ENCODE measurements at regions not wholly inside any gene's neighbourhood (a gene's known extent, or its start where the extent isn't known, plus 50 kb on each side); places are given as distances from the start of the nearest gene placed in this dataset.
A peak's percentile ranks its signal among the peaks of the same experiment; 100 is the strongest.

- H3K4me3 ChIP-seq (ENCODE audit: insufficient read depth, low read depth, low read length), result no peak overlapping the region
- Mint-ChIP-seq H3K36me3 (ENCODE audit: low read depth, unreplicated experiment) (no peaks in the 10 kb centered on the region), H3K9me3 (ENCODE audit: unreplicated experiment) (peaks cover 8% of the 10 kb centered on the region), H3K4me1 (ENCODE audit: low read depth, unreplicated experiment) (peaks cover 14% of the 10 kb centered on the region), H3K4me3 (ENCODE audit: unreplicated experiment) (no peak overlapping the region), H3K27ac (ENCODE audit: unreplicated experiment) (no peak overlapping the region), H3K27me3 (ENCODE audit: low read depth, unreplicated experiment) (peaks cover 2% of the 10 kb centered on the region)
- H3K9me3 ChIP-seq (ENCODE audit: insufficient read depth, low read depth, low read length), result no peaks in the 10 kb centered on the region
- TF ChIP-seq CTCF (IDR thresholded peaks at IDR 0.05; ENCODE audit: insufficient read depth, low read depth, low read length), result no peak
- no peak for TF ChIP-seq EZH2 (IDR thresholded peaks at IDR 0.05; ENCODE audit: insufficient read depth, low read length)
- FAIRE-seq (no peak), DNase-seq (ENCODE audit: low read depth) (no peak)
- no peaks in the 10 kb centered on the region for H3K36me3 ChIP-seq (ENCODE audit: insufficient read depth, low read length)
- no peak overlapping the region for H2AFZ ChIP-seq (ENCODE audit: low read depth, low read length)
- no peak overlapping the region for H3K27ac ChIP-seq (ENCODE audit: low read depth, low read length)
- no peak overlapping the region for H3K4me2 ChIP-seq (ENCODE audit: low read length)
- H3K79me2 ChIP-seq (ENCODE audit: insufficient read depth, low read length), result no peaks in the 10 kb centered on the region
- peaks cover 12% of the 10 kb centered on the region for H3K4me1 ChIP-seq (ENCODE audit: insufficient read depth, low read length)
- H3K27me3 ChIP-seq (ENCODE audit: insufficient read depth, low read length), result peaks cover 7% of the 10 kb centered on the region
- no peaks in the 10 kb centered on the region for H4K20me1 ChIP-seq (ENCODE audit: insufficient read depth, low read length)
- H3K9ac ChIP-seq (ENCODE audit: low read length), result no peak overlapping the region
These were observed 104.6 kb upstream of the GJB6 start for GRCh38 chr13:20336761-20337160.

- Mint-ChIP-seq H3K9me3 (ENCODE audit: unreplicated experiment) (peaks cover 10% of the 10 kb centered on the region), H3K36me3 (ENCODE audit: low read depth, unreplicated experiment) (no peaks in the 10 kb centered on the region), H3K27me3 (ENCODE audit: low read depth, unreplicated experiment) (peaks cover 6% of the 10 kb centered on the region), H3K27ac (ENCODE audit: unreplicated experiment) (no peak overlapping the region), H3K4me3 (ENCODE audit: unreplicated experiment) (no peak overlapping the region), H3K4me1 (ENCODE audit: low read depth, unreplicated experiment) (peaks cover 5% of the 10 kb centered on the region)
- Histone ChIP-seq H3K9ac (ENCODE audit: low read length) (no peak overlapping the region), H3K4me3 (ENCODE audit: insufficient read depth, low read depth, low read length) (no peak overlapping the region), H2AFZ (ENCODE audit: low read depth, low read length) (no peak overlapping the region), H3K27ac (ENCODE audit: low read depth, low read length) (no peak overlapping the region), H3K79me2 (ENCODE audit: insufficient read depth, low read length) (no peaks in the 10 kb centered on the region), H3K4me1 (ENCODE audit: insufficient read depth, low read length) (peaks cover 5% of the 10 kb centered on the region), H3K36me3 (ENCODE audit: insufficient read depth, low read length) (no peaks in the 10 kb centered on the region), H3K4me2 (ENCODE audit: low read length) (no peak overlapping the region), H3K27me3 (ENCODE audit: insufficient read depth, low read length) (peaks cover 7% of the 10 kb centered on the region), H4K20me1 (ENCODE audit: insufficient read depth, low read length) (no peaks in the 10 kb centered on the region), H3K9me3 (ENCODE audit: insufficient read depth, low read depth, low read length) (no peaks in the 10 kb centered on the region)
- DNase-seq (ENCODE audit: low read depth), result no peak
- no peak for FAIRE-seq
- no peak for TF ChIP-seq CTCF (IDR thresholded peaks at IDR 0.05; ENCODE audit: insufficient read depth, low read depth, low read length)
- no peak for TF ChIP-seq EZH2 (IDR thresholded peaks at IDR 0.05; ENCODE audit: insufficient read depth, low read length)
These were observed 102.2 kb upstream of the GJB6 start for GRCh38 chr13:20334309-20334708.

- H4K20me1 ChIP-seq (ENCODE audit: insufficient read depth, low read length), result no peaks in the 10 kb centered on the region
- H3K27ac Mint-ChIP-seq (ENCODE audit: unreplicated experiment), result no peak overlapping the region
- no peaks in the 10 kb centered on the region for H3K9me3 ChIP-seq (ENCODE audit: insufficient read depth, low read depth, low read length)
- peak; percentile 45 for DNase-seq (ENCODE audit: low read depth)
- TF ChIP-seq CTCF (IDR thresholded peaks at IDR 0.05; ENCODE audit: insufficient read depth, low read depth, low read length) (no peak), EZH2 (IDR thresholded peaks at IDR 0.05; ENCODE audit: insufficient read depth, low read length) (no peak)
- H3K27me3 ChIP-seq (ENCODE audit: insufficient read depth, low read length), result peaks cover 7% of the 10 kb centered on the region
- no peak overlapping the region for H3K27ac ChIP-seq (ENCODE audit: low read depth, low read length)
- H3K27me3 Mint-ChIP-seq (ENCODE audit: low read depth, unreplicated experiment), result peaks cover 6% of the 10 kb centered on the region
- H2AFZ ChIP-seq (ENCODE audit: low read depth, low read length), result no peak overlapping the region
- H3K9ac ChIP-seq (ENCODE audit: low read length), result no peak overlapping the region
- no peak overlapping the region for H3K4me2 ChIP-seq (ENCODE audit: low read length)
- H3K9me3 Mint-ChIP-seq (ENCODE audit: unreplicated experiment), result peaks cover 16% of the 10 kb centered on the region
- no peaks in the 10 kb centered on the region for H3K4me1 Mint-ChIP-seq (ENCODE audit: low read depth, unreplicated experiment)
- no peak overlapping the region for H3K4me3 Mint-ChIP-seq (ENCODE audit: unreplicated experiment)
- no peaks in the 10 kb centered on the region for H3K36me3 ChIP-seq (ENCODE audit: insufficient read depth, low read length)
- H3K36me3 Mint-ChIP-seq (ENCODE audit: low read depth, unreplicated experiment), result no peaks in the 10 kb centered on the region
- no peak for FAIRE-seq
- H3K4me3 ChIP-seq (ENCODE audit: insufficient read depth, low read depth, low read length), result no peak overlapping the region
- H3K79me2 ChIP-seq (ENCODE audit: insufficient read depth, low read length), result no peaks in the 10 kb centered on the region
- H3K4me1 ChIP-seq (ENCODE audit: insufficient read depth, low read length), result no peaks in the 10 kb centered on the region
These were observed 100.4 kb upstream of the GJB6 start for GRCh38 chr13:20332361-20333096.
